ENCODE measurements at regions not wholly inside any gene's neighbourhood (a gene's known extent, or its start where the extent isn't known, plus 50 kb on each side); places are given as distances from the start of the nearest gene placed in this dataset.

- Mint-ChIP-seq H3K27me3 (ENCODE audit: unreplicated experiment) (no peaks in the 10 kb centered on the region), H3K36me3 (ENCODE audit: low read depth, unreplicated experiment) (no peaks in the 10 kb centered on the region), H3K9me3 (ENCODE audit: unreplicated experiment) (no peaks in the 10 kb centered on the region), H3K4me3 (ENCODE audit: unreplicated experiment) (no peak overlapping the region), H3K4me1 (ENCODE audit: unreplicated experiment) (no peaks in the 10 kb centered on the region), H3K27ac (ENCODE audit: unreplicated experiment) (no peak overlapping the region)
- no peak for TF ChIP-seq CTCF (IDR thresholded peaks at IDR 0.05; ENCODE audit: unreplicated experiment)
- DNase-seq (ENCODE audit: low spot score) = no peak
Observed at GRCh38 chr2:58569475-58570185, 328.5 kb upstream of the FANCL start.

- H3K4me3 Mint-ChIP-seq (ENCODE audit: unreplicated experiment) = no peak overlapping the region
- no peak for DNase-seq (ENCODE audit: low spot score)
- H3K36me3 Mint-ChIP-seq (ENCODE audit: low read depth, unreplicated experiment) = no peaks in the 10 kb centered on the region
- H3K4me1 Mint-ChIP-seq (ENCODE audit: unreplicated experiment) = no peaks in the 10 kb centered on the region
- H3K27ac Mint-ChIP-seq (ENCODE audit: unreplicated experiment) = no peak overlapping the region
- no peak for TF ChIP-seq CTCF (IDR thresholded peaks at IDR 0.05; ENCODE audit: unreplicated experiment)
- no peaks in the 10 kb centered on the region for H3K27me3 Mint-ChIP-seq (ENCODE audit: unreplicated experiment)
- H3K9me3 Mint-ChIP-seq (ENCODE audit: unreplicated experiment) = no peaks in the 10 kb centered on the region
Observed at GRCh38 chr2:58568901-58569300, 327.8 kb upstream of the FANCL start.

- DNase-seq (ENCODE audit: low spot score) = no peak
- Mint-ChIP-seq H3K4me3 (ENCODE audit: unreplicated experiment) (no peak overlapping the region), H3K36me3 (ENCODE audit: low read depth, unreplicated experiment) (no peaks in the 10 kb centered on the region), H3K27ac (ENCODE audit: unreplicated experiment) (no peak overlapping the region), H3K4me1 (ENCODE audit: unreplicated experiment) (no peaks in the 10 kb centered on the region), H3K27me3 (ENCODE audit: unreplicated experiment) (no peaks in the 10 kb centered on the region), H3K9me3 (ENCODE audit: unreplicated experiment) (no peaks in the 10 kb centered on the region)
- no peak for TF ChIP-seq CTCF (IDR thresholded peaks at IDR 0.05; ENCODE audit: unreplicated experiment)
Observed at GRCh38 chr2:58562276-58562675, 321.2 kb upstream of the FANCL start.

- no peaks in the 10 kb centered on the region for H3K4me1 Mint-ChIP-seq (ENCODE audit: unreplicated experiment)
- no peaks in the 10 kb centered on the region for H3K27me3 Mint-ChIP-seq (ENCODE audit: unreplicated experiment)
- H3K36me3 Mint-ChIP-seq (ENCODE audit: low read depth, unreplicated experiment) = no peaks in the 10 kb centered on the region
- no peak overlapping the region for H3K27ac Mint-ChIP-seq (ENCODE audit: unreplicated experiment)
- TF ChIP-seq CTCF (IDR thresholded peaks at IDR 0.05; ENCODE audit: unreplicated experiment) = no peak
- DNase-seq (ENCODE audit: low spot score) = no peak
- no peak overlapping the region for H3K4me3 Mint-ChIP-seq (ENCODE audit: unreplicated experiment)
- H3K9me3 Mint-ChIP-seq (ENCODE audit: unreplicated experiment) = no peaks in the 10 kb centered on the region
Observed at GRCh38 chr2:58560531-58560930, 319.4 kb upstream of the FANCL start.

GRCh38 chr2:58558881-58559280, 317.8 kb upstream of the FANCL start:
- TF ChIP-seq CTCF (IDR thresholded peaks at IDR 0.05; ENCODE audit: unreplicated experiment) = no peak
- H3K27me3 Mint-ChIP-seq (ENCODE audit: unreplicated experiment) = no peaks in the 10 kb centered on the region
- H3K4me1 Mint-ChIP-seq (ENCODE audit: unreplicated experiment) = no peaks in the 10 kb centered on the region
- no peaks in the 10 kb centered on the region for H3K36me3 Mint-ChIP-seq (ENCODE audit: low read depth, unreplicated experiment)
- no peak overlapping the region for H3K27ac Mint-ChIP-seq (ENCODE audit: unreplicated experiment)
- H3K9me3 Mint-ChIP-seq (ENCODE audit: unreplicated experiment) = no peaks in the 10 kb centered on the region
- no peak overlapping the region for H3K4me3 Mint-ChIP-seq (ENCODE audit: unreplicated experiment)
- no peak for DNase-seq (ENCODE audit: low spot score)
